GM19397 (cell line): ENCODE measurements at regions not wholly inside any gene's neighbourhood (a gene's known extent, or its start where the extent isn't known, plus 50 kb on each side); places are given as distances from the start of the nearest gene placed in this dataset.
A peak's percentile ranks its signal among the peaks of the same experiment; 100 is the strongest.
"Not testable (repeated sequence)": the region's sequence is repeated elsewhere in the genome, so short reads cannot be mapped to it uniquely, and the experiment has no call there.

Experiments used
- ATAC-seq: cut with Tn5 transposase; IDR thresholded peaks from one replicate; pipeline ENCODE4 v1.9.1; 2021; ENCODE audit warnings: mild to moderate bottlenecking, moderate library complexity; ENCODE audit not compliant: unreplicated experiment

DNA sequence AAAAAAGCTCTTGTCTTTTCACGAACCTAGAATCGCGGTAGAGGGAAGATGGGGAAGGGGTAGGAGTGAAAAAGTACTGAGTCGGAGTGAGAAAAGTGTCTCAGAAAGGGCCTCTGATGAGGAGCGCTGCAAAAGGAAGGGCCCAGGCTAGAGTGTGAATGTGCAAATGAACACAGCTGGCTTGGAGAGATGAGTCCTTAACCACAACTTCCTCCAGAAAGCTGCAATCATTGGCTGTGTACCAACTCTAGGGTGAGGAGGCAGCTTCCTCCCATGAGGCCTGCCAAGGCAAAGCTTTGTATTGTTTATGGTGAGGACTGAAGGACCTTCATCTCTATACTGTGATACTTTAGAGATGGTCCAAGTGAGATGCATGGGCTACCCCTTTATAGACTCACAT lies 566.9 kb upstream of the ANO5 start:
- ATAC-seq = peak; percentile 70

DNA sequence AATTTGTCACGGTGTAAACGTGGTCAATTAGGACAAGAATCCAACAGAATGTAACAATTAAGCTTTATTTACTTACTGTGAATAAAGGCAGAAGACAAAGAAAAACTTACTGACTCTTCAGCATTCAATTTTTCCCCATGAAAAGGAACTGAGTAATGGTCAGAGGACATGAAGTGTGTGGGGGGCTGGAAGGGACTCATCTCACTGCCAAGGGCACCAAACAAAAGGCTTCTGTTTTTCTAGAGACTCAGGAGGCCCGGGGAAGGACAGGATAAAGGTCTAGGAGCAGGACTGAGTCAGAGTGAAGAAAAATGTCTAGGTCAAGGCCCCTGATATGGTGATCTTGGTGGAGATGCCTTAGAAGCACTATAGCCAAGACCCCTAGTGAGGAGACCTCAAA lies 564.2 kb upstream of the ANO5 start:
- ATAC-seq = no peak

DNA sequence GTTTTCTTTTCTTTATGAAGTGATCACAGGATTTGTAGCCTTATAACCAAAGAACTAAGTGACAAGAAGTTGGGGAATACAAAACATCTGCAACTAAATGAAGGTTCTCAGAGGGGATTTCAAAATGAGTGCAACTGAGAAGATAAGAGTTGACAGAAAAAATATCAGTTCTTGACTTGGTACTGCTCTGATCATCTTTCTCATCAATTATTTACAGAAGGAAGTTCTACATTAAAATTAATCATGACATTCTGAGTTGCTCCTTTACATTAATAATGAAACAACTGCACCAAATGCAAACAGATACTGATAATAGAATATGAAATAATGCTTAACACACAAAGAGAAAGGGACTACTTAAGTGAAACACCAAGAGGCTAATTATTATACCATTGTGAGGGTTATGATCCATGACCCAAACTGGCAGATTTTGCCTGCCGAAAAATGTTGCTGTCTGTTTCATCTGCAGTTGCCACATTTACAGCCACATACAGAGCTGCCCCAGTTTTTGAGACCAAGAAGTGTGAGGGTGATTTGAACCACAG lies 561.9 kb upstream of the ANO5 start:
- ATAC-seq = no peak

DNA sequence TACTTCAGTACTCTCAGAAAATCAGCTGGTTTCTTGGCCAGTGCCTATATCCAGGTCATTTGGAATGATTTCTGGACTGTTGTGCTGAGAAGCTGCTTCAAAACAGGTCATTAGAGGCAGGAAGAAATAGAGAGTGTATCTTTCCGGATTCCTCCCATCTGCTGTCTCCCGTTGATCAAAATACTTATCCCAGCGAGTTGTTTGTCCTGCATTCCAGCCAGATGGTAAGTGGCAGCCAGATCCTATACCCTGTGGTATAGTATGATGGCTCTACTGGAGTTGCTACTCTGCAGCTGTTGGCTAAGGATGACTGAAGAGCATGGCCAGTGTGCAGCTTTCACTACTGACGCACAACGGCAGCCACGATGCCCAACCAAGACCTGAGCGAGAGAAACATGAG lies 560.9 kb upstream of the ANO5 start:
- ATAC-seq = no peak

DNA sequence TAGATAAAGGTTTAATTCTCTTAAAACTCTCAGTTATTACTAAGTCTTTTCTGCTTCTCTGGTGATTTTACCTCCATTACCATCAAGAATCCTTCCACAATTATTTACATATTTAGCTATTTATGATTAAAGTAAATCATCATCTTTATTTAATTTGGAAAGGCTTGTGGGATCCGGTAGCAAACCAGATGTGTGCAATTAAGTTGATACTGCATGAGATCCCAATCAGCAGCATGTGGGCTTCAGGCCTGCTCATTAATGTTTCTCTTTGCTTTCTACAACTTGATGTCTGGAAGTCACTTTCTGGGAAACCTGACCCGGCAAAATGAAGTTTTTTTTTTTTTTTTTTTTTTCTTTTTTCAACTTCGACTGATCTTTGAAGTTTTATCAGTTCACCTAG lies 558.4 kb upstream of the ANO5 start:
- no peak for ATAC-seq

DNA sequence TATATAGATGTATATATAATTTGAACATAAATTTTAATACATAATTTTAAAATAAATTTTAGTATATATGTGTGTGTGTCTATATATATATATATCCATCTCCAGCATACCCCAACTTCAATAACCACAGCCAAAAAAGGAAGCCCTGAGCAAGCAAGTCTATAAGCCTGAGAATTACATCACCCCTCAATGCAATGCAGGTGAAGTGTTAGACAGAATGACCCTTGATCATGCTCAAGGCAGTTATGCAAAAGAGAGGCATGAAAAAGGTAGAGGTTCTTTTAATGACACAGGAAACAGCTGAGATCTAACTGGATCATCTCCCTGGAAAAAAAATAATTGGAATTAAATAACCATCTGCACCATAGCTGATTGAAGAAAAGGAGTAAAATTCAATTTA lies 557.9 kb upstream of the ANO5 start:
- no peak for ATAC-seq

DNA sequence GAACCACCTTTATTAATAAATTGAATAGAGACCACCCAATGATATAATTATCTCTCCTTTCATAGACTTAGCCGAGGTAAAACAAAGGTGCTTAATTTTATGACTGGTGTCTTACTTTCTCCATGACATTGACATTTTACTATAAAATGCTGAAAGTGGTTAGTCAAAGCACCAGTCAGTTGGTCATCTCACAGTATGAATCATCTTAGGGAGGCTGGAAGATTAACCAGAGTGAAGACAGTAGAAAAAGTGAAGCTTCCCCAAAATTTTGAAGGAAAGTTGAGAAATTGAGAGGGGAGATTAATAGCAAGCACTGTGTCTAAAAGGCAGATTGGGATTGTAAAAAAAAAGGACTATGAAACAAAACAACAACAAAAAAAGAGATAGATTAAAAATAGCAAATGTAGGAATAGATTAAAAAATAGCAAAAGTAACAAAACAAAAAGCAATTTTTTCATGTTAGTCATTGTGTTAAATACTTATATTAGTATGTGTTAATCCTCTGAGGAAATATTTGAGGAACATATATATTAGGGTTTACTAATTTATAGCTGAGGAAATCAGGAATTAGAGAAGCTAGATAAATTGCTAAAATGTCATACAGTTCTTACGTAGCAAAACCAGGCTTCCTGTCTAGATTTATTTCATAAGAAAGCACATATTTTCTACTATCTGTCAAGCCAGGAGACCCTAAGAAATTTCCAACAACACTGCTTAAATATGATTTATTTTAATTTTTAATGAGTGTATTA lies 557.3 kb upstream of the ANO5 start:
- ATAC-seq = no peak

DNA sequence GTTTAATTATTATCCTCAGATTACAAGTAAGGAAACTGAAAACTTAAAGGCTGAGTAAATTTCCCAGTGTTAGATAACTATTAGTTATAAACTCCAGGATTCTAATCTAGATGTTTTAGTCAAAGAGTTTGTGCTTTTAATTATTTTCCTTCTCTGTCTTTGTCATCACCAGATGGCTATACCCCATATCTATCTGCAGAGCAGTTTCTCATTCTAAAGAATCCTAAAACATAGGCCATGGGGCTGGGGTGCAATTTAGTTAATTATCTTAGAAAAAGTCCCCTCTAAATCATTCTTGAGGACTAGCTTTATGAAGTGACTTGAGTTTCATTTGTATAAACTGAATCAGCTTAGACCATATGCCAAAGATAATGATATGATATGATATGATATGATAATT lies 556.3 kb upstream of the ANO5 start:
- ATAC-seq = no peak

DNA sequence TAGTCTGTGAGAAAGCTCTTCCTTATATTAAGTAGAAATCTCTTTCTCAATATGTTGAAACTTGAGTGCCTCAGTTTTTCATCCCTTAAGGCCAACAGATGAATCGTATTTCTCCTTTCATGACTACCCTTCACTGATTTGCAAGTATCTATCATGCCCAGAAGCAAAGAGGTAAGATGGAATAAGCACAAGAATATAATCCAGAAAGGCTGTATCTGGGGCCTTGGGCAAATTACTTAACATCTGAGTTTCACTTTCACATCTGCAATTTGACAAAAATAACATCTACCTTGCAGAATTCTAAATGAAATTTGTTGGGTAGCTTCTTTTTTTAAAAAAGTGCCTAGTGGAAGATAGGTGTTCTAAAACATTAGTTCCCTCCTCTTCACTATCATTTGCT lies 552.4 kb upstream of the ANO5 start:
- no peak for ATAC-seq

DNA sequence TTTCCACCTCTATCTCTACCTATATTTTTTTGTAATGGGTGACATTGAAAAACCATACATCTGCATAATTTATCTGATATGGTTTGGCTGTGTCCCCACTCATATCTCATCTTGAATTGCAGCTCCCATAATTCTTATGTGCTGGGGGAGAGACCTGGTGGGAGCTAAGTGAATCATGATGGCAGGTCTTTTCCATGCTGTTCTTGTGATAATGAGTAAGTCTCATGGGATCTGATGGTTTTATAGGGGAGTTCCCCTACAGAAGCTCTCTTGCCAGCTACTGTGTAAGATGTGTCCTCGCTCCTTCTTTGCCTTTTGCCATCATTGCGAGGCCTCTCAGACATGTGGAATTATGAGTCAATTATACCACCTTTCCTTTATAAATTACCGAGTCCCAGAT lies 551.0 kb upstream of the ANO5 start:
- no peak for ATAC-seq

DNA sequence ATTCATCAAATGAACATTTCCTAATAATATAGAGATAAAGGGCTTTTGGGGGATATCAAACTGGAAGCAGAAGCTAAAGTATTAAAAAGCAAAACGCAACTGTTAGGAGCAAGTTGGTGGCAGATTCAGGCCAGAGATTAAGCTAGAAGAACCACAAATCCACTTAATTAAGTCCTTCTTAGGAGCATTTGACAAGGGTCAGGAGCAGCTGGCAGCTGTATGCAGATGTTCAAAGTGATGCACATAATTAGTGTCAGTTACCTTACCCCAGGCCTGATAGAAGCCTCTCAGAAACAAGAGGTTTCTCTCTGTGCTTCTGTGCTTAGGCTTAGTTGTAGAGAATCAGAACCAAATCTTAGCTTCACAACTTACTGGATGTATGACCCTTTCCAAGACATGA lies 546.5 kb upstream of the ANO5 start:
- ATAC-seq = no peak

DNA sequence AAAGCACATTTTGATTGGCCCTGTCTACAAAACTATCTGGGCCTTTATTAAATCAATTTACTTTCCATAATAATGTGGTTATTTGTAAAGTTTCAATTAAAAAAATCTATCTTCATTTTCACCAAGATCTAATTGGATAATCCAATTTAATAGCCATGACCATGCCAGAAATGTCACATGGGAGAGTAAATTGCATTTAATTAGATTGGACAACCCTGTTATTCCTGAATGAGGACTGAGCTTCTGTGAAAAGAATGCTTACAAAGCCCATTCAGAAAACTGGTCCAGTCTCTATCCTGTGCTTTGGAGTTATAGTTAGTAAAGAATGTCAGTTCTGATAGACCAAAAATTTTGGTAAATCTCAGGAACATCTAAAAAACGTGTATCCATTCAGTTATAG lies 541.9 kb upstream of the ANO5 start:
- no peak for ATAC-seq

DNA sequence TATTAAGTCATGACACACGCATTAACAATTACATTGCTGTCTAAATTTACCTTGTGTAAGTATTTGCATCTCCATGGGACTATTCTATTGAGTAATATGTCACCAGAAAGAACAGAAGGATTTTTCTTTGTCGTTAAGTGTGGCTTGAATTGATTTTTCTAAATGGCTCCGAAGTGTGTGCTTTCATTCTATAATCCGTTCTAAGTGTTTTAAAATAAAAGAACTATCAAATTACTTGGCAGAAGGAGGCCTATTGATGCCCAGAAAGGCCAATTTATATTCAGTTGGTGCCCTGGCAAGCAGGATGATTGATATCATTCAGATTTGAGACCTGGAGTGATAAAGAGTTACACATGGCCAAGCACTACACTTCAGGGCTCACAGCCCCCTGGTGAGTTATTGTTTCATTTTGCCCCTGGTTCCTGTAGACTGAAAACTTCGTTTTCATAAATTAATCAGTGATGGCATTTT lies 538.9 kb upstream of the ANO5 start:
- ATAC-seq = no peak

DNA sequence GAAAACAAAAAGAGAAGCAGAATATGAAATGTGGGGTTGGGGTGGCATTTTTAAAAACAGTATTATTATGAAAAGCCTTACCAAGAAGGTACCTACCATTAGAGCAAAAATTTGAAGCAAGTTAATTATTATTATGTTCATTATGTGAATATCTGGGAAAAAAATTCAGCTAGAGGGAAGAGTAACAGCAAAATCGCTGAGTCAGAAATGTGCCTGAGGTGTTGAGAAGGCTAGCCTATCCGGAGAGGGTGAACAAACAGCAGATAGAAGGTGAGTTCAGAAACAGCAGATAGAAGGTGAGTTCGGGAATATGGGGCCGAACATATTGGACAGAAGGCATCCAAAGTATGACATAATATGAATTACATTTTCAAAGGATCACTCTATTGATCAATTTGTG lies 536.8 kb upstream of the ANO5 start:
- no peak for ATAC-seq

DNA sequence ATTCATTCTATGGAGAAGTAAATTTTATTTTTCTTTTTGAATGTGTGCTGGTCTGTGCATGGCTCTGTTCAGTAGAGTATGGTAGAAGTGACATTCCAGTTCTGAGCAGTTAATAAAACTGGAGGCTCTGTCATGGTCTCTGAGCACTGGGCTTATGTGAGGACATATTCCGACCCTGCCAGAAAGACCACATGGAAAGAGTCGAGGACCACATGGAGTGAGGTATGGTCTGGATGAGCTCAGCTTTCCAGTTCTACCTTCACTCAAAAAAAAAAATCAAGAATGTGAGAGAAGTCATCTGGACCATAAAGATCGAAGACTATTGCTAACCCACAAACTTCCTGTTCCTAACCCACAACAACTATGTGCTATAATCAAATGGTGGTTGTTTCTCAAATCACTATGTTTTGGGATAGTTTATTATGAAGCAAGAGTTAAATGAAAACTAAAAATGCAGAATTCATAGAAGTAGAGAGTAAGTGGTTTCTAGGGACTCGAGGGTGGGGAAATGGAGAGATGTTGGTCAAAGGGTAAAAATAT lies 534.2 kb upstream of the ANO5 start:
- no peak for ATAC-seq

DNA sequence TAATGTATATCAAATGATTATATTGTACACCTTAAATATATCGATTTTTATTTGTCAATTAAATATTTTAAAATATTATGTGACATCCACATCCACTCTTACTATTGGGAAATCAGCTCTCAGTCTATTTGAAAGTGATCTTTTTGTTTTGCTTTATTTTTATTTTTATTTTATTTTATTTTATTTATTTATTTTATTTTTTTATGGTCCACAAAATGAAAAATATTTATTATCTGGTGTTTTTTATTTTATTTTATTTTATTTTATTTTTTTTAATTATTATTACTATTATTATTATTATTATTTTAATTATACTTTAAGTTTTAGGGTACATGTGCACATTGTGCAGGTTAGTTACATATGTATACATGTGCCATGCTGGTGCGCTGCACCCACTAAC lies 533.5 kb upstream of the ANO5 start:
- ATAC-seq = not testable (repeated sequence)

DNA sequence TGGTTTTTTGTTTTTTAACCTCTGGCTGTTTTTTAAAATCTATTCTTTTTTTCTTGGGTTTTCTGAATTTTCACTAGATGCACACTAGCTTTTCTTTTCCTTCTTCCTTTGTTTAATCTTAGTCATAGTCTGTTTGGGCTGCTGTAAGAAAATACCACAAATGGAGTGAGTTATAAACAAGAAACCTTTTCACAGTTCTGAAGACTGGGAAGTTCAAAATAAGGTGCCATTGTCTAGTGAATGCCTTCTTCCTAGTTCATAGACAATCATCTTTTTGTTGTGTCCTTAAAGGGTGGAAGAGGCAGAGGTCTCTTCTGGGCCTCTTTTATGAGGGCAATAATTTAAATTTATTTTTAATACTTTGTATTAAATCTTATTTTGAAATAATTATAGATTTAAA lies 532.9 kb upstream of the ANO5 start:
- ATAC-seq = no peak

DNA sequence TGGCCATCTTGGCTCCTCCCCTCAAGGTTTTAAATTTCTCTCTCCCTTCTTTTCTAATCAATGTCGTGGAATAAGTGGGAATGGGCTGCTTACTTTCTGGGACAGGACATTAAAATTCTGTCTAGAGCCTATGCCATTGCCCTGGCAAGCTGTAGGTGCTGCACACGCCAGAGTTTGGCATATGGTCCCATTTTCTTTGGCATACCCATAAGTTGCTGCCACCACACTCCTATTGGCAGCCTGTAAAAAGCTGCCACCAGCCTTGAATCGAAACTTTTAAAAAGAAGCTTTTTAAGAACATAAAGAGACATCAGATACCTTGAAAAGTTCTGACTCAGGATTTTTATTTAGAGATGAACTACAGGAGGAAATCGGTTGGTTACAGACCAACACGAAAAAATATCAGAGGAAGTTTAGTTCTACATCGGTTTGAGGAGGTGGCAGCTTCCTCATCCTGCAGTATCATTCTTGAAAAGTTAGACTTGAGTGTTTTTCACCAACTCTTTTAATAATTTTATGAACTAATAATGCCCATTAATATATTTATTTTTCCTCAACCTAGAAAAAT lies 517.8 kb upstream of the ANO5 start:
- no peak for ATAC-seq

DNA sequence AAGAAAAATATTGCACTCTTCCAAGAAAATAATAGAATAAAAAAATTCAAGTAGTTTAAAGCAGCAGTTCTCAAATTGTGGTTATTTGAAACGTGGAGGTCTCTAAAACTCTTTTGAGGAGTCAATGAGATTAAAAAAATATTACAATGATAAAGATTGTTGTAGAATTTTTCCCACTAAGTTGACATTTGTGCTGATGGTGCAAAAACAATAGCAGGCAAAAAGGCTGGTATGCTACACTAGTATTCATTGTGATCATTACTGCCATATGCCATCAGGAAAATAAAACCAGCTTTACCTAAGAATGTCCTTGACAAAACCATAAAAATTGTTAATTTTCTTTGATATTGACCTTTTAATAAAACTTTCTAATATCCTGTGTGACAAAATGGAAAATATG lies 505.2 kb upstream of the ANO5 start:
- ATAC-seq = no peak

DNA sequence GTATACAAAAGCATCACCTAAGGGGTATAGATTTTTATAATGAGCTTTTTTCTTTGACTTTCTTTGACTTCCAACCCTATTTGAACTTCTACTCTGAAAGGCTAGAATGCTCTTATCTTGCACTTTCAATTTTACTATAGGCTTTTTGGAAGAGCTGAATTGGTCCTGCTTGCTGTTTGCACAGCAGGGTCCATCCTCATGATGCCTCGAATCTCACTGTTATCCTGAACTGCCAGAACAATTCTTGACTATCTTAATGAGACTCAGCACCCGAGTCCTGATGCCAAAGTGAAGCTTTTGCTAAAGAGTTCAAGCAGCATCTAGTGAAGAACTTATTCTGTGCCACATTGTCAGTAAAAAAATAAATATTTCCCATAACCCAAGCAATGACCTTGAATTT lies 488.3 kb upstream of the ANO5 start:
- ATAC-seq = no peak

DNA sequence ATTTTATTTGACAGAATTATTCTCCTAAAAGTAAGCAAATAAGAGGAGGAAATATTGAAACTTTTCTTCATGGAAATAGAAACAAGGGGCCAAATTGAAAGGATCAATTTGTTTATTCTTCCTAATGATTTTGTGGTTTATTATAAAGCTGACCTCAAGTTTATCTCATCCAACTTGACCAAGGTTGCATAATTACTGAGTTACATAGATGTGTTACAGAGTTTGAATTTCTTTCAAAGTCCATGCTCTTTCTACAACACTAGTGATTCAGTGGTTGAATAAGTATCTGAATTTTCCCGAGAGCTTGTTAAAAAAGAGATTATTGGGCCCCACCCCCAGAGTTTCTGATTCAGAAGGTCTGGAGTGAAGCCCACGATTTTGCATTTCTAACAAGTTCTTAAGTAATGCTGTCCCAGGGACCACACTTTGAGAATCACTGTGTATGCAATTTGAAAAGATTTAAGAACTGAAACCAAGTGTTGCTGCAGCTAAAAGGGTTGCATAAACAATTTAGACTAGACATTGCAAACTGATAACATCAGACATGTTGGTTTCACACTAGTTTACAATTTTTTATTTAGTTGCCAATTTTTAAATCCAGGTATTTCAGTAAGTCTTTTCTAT lies 485.7 kb upstream of the ANO5 start:
- ATAC-seq = no peak

DNA sequence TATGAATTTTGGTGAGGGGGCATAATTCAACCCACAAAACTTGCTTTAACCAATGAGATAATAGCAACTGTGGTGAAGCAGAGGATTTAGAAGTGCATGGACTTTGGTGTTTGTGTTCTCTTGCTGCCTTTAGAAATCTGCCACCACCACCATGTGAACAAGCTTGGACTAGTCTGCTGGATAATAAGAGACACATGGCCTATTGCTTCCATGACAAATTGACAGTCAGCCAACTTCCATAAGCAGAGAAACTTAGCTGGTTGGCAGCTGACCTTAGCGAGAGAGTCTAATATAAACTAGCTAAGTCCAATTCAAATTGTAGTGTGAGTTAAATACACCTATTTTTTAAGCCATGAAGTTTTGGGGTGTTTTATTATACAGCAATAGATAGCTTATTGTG lies 482.1 kb upstream of the ANO5 start:
- no peak for ATAC-seq
